ENCODE measurements at regions not wholly inside any gene's neighbourhood (a gene's known extent, or its start where the extent isn't known, plus 50 kb on each side); places are given as distances from the start of the nearest gene placed in this dataset.

DNA sequence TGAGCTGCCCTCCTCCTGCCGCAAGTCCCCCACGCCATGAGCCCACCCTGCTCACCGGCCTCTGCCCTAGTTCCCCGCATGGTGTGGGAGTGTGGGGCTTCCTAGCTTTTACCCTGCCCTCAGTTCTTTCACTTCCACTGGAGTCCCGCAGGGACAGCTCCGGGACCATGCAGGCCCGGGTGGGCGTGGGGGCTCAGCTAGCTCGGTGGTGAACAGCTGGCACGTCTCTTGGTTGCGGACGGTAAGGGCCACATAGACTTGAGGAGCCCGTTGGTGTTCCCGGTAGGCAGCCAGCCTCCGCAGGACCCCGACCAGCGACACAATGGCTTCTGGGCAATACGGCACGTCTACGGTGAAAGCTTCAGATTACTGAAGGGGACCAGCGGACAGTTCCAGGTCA, 108.9 kb upstream of the CCZ1B start:
- TF ChIP-seq, protein P1, sequence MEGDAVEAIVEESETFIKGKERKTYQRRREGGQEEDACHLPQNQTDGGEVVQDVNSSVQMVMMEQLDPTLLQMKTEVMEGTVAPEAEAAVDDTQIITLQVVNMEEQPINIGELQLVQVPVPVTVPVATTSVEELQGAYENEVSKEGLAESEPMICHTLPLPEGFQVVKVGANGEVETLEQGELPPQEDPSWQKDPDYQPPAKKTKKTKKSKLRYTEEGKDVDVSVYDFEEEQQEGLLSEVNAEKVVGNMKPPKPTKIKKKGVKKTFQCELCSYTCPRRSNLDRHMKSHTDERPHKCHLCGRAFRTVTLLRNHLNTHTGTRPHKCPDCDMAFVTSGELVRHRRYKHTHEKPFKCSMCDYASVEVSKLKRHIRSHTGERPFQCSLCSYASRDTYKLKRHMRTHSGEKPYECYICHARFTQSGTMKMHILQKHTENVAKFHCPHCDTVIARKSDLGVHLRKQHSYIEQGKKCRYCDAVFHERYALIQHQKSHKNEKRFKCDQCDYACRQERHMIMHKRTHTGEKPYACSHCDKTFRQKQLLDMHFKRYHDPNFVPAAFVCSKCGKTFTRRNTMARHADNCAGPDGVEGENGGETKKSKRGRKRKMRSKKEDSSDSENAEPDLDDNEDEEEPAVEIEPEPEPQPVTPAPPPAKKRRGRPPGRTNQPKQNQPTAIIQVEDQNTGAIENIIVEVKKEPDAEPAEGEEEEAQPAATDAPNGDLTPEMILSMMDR (IDR thresholded peaks at IDR 0.05; ENCODE audit: borderline replicate concordance, extremely low read depth, low read length, poor library complexity, severe bottlenecking): no peak
- no peak for TF ChIP-seq EZH2 (IDR thresholded peaks at IDR 0.05; ENCODE audit: borderline replicate concordance, low read depth, low read length, severe bottlenecking)

All from DND-41 (cell line).